ENCODE measurements at regions not wholly inside any gene's neighbourhood (a gene's known extent, or its start where the extent isn't known, plus 50 kb on each side); places are given as distances from the start of the nearest gene placed in this dataset.
A peak's percentile ranks its signal among the peaks of the same experiment; 100 is the strongest.
"Not testable (repeated sequence)": the region's sequence is repeated elsewhere in the genome, so short reads cannot be mapped to it uniquely, and the experiment has no call there.

- peaks cover 13% of the 10 kb centered on the region for H3K4me1 Mint-ChIP-seq
- no peaks in the 10 kb centered on the region for H3K27me3 ChIP-seq (ENCODE audit: control insufficient read depth, insufficient read depth, low read length, poor library complexity, severe bottlenecking)
- H3K9me3 ChIP-seq (ENCODE audit: control insufficient read depth, low read length), result no peaks in the 10 kb centered on the region
- peaks cover 5% of the 10 kb centered on the region for H3K36me3 ChIP-seq (ENCODE audit: control insufficient read depth, insufficient read depth, low read length)
- no peak for DNase-seq
- peaks cover 76% of the 10 kb centered on the region for H3K36me3 Mint-ChIP-seq (ENCODE audit: low read depth)
- 94 to 100% methylated on average over 1 to 6 of the region's 6 CpGs for WGBS, 2 experiments (ENCODE audit: insufficient coverage in 1 of 2, insufficient read length in 1 of 2)
- TF ChIP-seq, protein P1, sequence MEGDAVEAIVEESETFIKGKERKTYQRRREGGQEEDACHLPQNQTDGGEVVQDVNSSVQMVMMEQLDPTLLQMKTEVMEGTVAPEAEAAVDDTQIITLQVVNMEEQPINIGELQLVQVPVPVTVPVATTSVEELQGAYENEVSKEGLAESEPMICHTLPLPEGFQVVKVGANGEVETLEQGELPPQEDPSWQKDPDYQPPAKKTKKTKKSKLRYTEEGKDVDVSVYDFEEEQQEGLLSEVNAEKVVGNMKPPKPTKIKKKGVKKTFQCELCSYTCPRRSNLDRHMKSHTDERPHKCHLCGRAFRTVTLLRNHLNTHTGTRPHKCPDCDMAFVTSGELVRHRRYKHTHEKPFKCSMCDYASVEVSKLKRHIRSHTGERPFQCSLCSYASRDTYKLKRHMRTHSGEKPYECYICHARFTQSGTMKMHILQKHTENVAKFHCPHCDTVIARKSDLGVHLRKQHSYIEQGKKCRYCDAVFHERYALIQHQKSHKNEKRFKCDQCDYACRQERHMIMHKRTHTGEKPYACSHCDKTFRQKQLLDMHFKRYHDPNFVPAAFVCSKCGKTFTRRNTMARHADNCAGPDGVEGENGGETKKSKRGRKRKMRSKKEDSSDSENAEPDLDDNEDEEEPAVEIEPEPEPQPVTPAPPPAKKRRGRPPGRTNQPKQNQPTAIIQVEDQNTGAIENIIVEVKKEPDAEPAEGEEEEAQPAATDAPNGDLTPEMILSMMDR (conservative IDR thresholded peaks at IDR 0.05), result no peak
- peaks cover 4% of the 10 kb centered on the region for H3K9me3 Mint-ChIP-seq
- no peak overlapping the region for H3K27ac Mint-ChIP-seq
- no peak overlapping the region for H3K9ac ChIP-seq (ENCODE audit: extremely low read depth, low read length, poor library complexity, severe bottlenecking)
- no peak overlapping the region for H3K4me3 ChIP-seq (ENCODE audit: low read length)
- H3K4me1 ChIP-seq (ENCODE audit: control insufficient read depth, insufficient read depth, low read length), result no peaks in the 10 kb centered on the region
- no peak overlapping the region for H3K27ac ChIP-seq (ENCODE audit: low read depth, low read length)
- no peaks in the 10 kb centered on the region for H3K27me3 Mint-ChIP-seq (ENCODE audit: insufficient read depth)
- H3K4me3 Mint-ChIP-seq, result no peak overlapping the region
Measured at GRCh38 chr9:97153967-97154366, 115.0 kb upstream of the CTSV start.

- WGBS, 2 experiments (ENCODE audit: insufficient coverage in 1 of 2, insufficient read length in 1 of 2), result 93 to 100% methylated on average over 2 to 5 of the region's 5 CpGs
- not testable (repeated sequence) for H3K9me3 Mint-ChIP-seq
Measured at GRCh38 chr9:97153160-97153559, 114.2 kb upstream of the CTSV start.

GRCh38 chr9:97150471-97150870, 111.5 kb upstream of the CTSV start:
- H3K4me3 Mint-ChIP-seq; H3K4me3 ChIP-seq (ENCODE audit: low read length); H3K36me3 ChIP-seq (ENCODE audit: control insufficient read depth, insufficient read depth, low read length); H3K27me3 Mint-ChIP-seq (ENCODE audit: insufficient read depth); H3K9ac ChIP-seq (ENCODE audit: extremely low read depth, low read length, poor library complexity, severe bottlenecking); H3K9me3 ChIP-seq (ENCODE audit: control insufficient read depth, low read length); H3K9me3 Mint-ChIP-seq; H3K4me1 ChIP-seq (ENCODE audit: control insufficient read depth, insufficient read depth, low read length); H3K27ac ChIP-seq (ENCODE audit: low read depth, low read length); DNase-seq; H3K27me3 ChIP-seq (ENCODE audit: control insufficient read depth, insufficient read depth, low read length, poor library complexity, severe bottlenecking); H3K27ac Mint-ChIP-seq: not testable (repeated sequence)
- WGBS, 2 experiments (ENCODE audit: insufficient coverage in 1 of 2, insufficient read length in 1 of 2), result 95% methylated on average over 2 of the region's 2 CpGs; no CpG with 5 or more reads in 1 of the 2 experiments
- Mint-ChIP-seq H3K36me3 (ENCODE audit: low read depth) (peaks cover 64% of the 10 kb centered on the region), H3K4me1 (peaks cover 31% of the 10 kb centered on the region)

More at GRCh38 chr9:97153160-97153559, 114.2 kb upstream of the CTSV start:
- H3K27me3 Mint-ChIP-seq (ENCODE audit: insufficient read depth); H3K4me3 Mint-ChIP-seq; DNase-seq; H3K36me3 ChIP-seq (ENCODE audit: control insufficient read depth, insufficient read depth, low read length); H3K9ac ChIP-seq (ENCODE audit: extremely low read depth, low read length, poor library complexity, severe bottlenecking); H3K27me3 ChIP-seq (ENCODE audit: control insufficient read depth, insufficient read depth, low read length, poor library complexity, severe bottlenecking); H3K27ac Mint-ChIP-seq; H3K4me3 ChIP-seq (ENCODE audit: low read length); H3K4me1 ChIP-seq (ENCODE audit: control insufficient read depth, insufficient read depth, low read length); H3K27ac ChIP-seq (ENCODE audit: low read depth, low read length); H3K9me3 ChIP-seq (ENCODE audit: control insufficient read depth, low read length): not testable (repeated sequence)
- peaks cover 20% of the 10 kb centered on the region for H3K4me1 Mint-ChIP-seq
- peaks cover 71% of the 10 kb centered on the region for H3K36me3 Mint-ChIP-seq (ENCODE audit: low read depth)

- WGBS, 2 experiments (ENCODE audit: insufficient coverage in 1 of 2, insufficient read length in 1 of 2), result 39 to 62% methylated on average over 3 of the region's 3 CpGs
- peak; percentile 63 for DNase-seq
- H3K27ac ChIP-seq (ENCODE audit: low read depth, low read length); H3K9ac ChIP-seq (ENCODE audit: extremely low read depth, low read length, poor library complexity, severe bottlenecking); H3K4me3 ChIP-seq (ENCODE audit: low read length); H3K4me1 ChIP-seq (ENCODE audit: control insufficient read depth, insufficient read depth, low read length); H3K9me3 Mint-ChIP-seq; H3K9me3 ChIP-seq (ENCODE audit: control insufficient read depth, low read length); H3K27me3 ChIP-seq (ENCODE audit: control insufficient read depth, insufficient read depth, low read length, poor library complexity, severe bottlenecking); H3K27me3 Mint-ChIP-seq (ENCODE audit: insufficient read depth); H3K4me3 Mint-ChIP-seq; H3K36me3 ChIP-seq (ENCODE audit: control insufficient read depth, insufficient read depth, low read length); H3K27ac Mint-ChIP-seq: not testable (repeated sequence)
- peaks cover 46% of the 10 kb centered on the region for H3K36me3 Mint-ChIP-seq (ENCODE audit: low read depth)
- H3K4me1 Mint-ChIP-seq, result peaks cover 31% of the 10 kb centered on the region
Measured at GRCh38 chr9:97148428-97148827, 109.5 kb upstream of the CTSV start.

DNA sequence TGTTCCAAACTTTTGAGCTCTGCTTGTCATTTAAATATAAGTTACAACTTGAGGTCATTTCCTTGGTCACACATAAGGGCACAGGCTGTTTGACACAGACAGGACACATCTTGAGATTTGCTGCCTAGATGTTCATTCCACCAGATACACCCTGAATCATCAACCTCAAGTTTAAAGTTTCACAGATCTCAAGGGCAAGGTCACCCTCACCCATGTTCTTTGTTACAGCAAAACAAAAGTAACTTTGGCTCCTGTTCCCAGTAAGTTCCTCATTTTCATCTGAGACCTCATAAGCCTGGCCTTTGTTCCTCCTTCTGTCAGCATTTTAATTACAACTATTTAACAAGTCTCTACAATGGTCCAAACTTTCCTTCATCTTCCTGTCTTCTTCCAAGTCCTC, 106.7 kb upstream of the CTSV start:
- not testable (repeated sequence) for H3K4me1 ChIP-seq (ENCODE audit: control insufficient read depth, insufficient read depth, low read length); H3K27me3 Mint-ChIP-seq (ENCODE audit: insufficient read depth); H3K9me3 Mint-ChIP-seq; H3K27ac Mint-ChIP-seq; DNase-seq; H3K36me3 ChIP-seq (ENCODE audit: control insufficient read depth, insufficient read depth, low read length); H3K27me3 ChIP-seq (ENCODE audit: control insufficient read depth, insufficient read depth, low read length, poor library complexity, severe bottlenecking); H3K4me3 Mint-ChIP-seq; H3K4me3 ChIP-seq (ENCODE audit: low read length); H3K27ac ChIP-seq (ENCODE audit: low read depth, low read length); H3K9ac ChIP-seq (ENCODE audit: extremely low read depth, low read length, poor library complexity, severe bottlenecking); H3K9me3 ChIP-seq (ENCODE audit: control insufficient read depth, low read length)
- peaks cover 35% of the 10 kb centered on the region for H3K36me3 Mint-ChIP-seq (ENCODE audit: low read depth)
- H3K4me1 Mint-ChIP-seq, result peaks cover 35% of the 10 kb centered on the region
